PC-9 (cell line): ENCODE measurements at regions not wholly inside any gene's neighbourhood (a gene's known extent, or its start where the extent isn't known, plus 50 kb on each side); places are given as distances from the start of the nearest gene placed in this dataset.

ENCODE experiments used
- BruUV-seq: library from RNA; stranded (reverse); fragments of 400-500 nt; replicated peaks from 2 replicates; lab custom pipeline; 2021; lab: Mats Ljungman, UMichigan
- CTCF ChIA-PET: fragments of 300-600 bp; sonication (Branson Sonifier 250); formaldehyde crosslinking; loops from one replicate; lab custom pipeline; 2022; ENCODE audit warnings: antibody characterized with exemption; lab: Charles Lee
- POLR2A ChIA-PET: fragments of 300-600 bp; sonication (Branson Sonifier 250); formaldehyde crosslinking; loops from one replicate; lab custom pipeline; 2022; ENCODE audit warnings: antibody characterized with exemption; ENCODE audit not compliant: unreplicated experiment; lab: Charles Lee
- DNase-seq, 2 experiments: peaks; one replicate each; pipeline versions ENCODE4 v3.0.0 to v3.0.0-alpha.2; 2015 to 2022; ENCODE audit warnings: mixed read lengths in 1 of 2
- H2AFZ ChIP-seq: fragments of 200-600 bp; sonication (generic); 2 replicates; pipeline ENCODE4 v1.8.1; 2017; ENCODE audit warnings: antibody characterized with exemption
- H3F3A ChIP-seq: fragments of 200-600 bp; sonication (generic); 2 replicates; pipeline ENCODE4 v1.8.1; 2017; ENCODE audit warnings: antibody characterized with exemption, mild to moderate bottlenecking, low read depth; ENCODE audit not compliant: insufficient read depth
- H3K27ac ChIP-seq: fragments of 200-600 bp; sonication (generic); 2 replicates; pipeline ENCODE4 v1.6.1; 2016; ENCODE audit warnings: mixed run types
- H3K27me3 ChIP-seq: fragments of 200-600 bp; sonication (generic); 2 replicates; pipeline ENCODE4 v1.6.1; 2016; ENCODE audit warnings: low read depth, mixed run types; ENCODE audit not compliant: insufficient read depth
- H3K36me3 ChIP-seq: fragments of 200-600 bp; sonication (generic); 2 replicates; pipeline ENCODE4 v1.6.1; 2016; ENCODE audit warnings: low read depth, mixed run types
- H3K4me1 ChIP-seq: fragments of 200-600 bp; sonication (generic); replicated peaks from 2 replicates; pipeline ENCODE4 v1.6.1; 2016; ENCODE audit warnings: mixed run types; ENCODE audit not compliant: insufficient read depth
- H3K4me2 ChIP-seq: fragments of 200-600 bp; sonication (generic); 2 replicates; pipeline ENCODE4 v1.6.1; 2017; ENCODE audit warnings: mixed run types
- H3K4me3 ChIP-seq: fragments of 200-600 bp; sonication (generic); 2 replicates; pipeline ENCODE4 v1.6.1; 2016; ENCODE audit warnings: mixed run types
- H3K79me2 ChIP-seq: fragments of 200-600 bp; sonication (generic); 2 replicates; pipeline ENCODE4 v1.6.1; 2017; ENCODE audit warnings: low read depth, mixed run types
- H3K9me2 ChIP-seq: fragments of 200-600 bp; sonication (generic); 2 replicates; pipeline ENCODE4 v1.8.1; 2017; ENCODE audit warnings: mild to moderate bottlenecking; ENCODE audit not compliant: insufficient read depth
- H3K9me3 ChIP-seq: fragments of 200-600 bp; sonication (generic); 2 replicates; pipeline ENCODE4 v1.8.1; 2016; ENCODE audit warnings: low read depth; ENCODE audit not compliant: insufficient read depth
- H4K20me1 ChIP-seq: fragments of 200-600 bp; sonication (generic); 2 replicates; pipeline ENCODE4 v1.8.1; 2017; ENCODE audit not compliant: insufficient read depth
- CTCF ChIP-seq: fragments of 200-600 bp; sonication (generic); conservative IDR thresholded peaks from 2 replicates; pipeline ENCODE4 v1.6.1; 2017; ENCODE audit warnings: mixed run types, antibody characterized with exemption, mild to moderate bottlenecking, moderate library complexity
- EZH2 ChIP-seq: fragments of 200-600 bp; sonication (generic); IDR thresholded peaks from 2 replicates; pipeline ENCODE4 v1.8.0; 2017; ENCODE audit warnings: antibody characterized with exemption, low read depth
- intact Hi-C: fragments of 100-400 bp; cut with micrococcal nuclease; formaldehyde crosslinking; loops from one replicate; pipeline ENCODE4 v1.10.0; 2022; ENCODE audit not compliant: unreplicated experiment

GRCh38 chr6:22057962-22058361, 238.9 kb downstream of the PRL start:
- H3F3A ChIP-seq: no peaks in the 10 kb centered on the region
- no peaks in the 10 kb centered on the region for H3K9me2 ChIP-seq
- no peaks in the 10 kb centered on the region for H4K20me1 ChIP-seq
- ChIA-PET CTCF (no interaction called here), POLR2A (interaction anchor here (0.6 kb wide), 1 partner anchor 9 kb away, joined by 4 read pairs; no protein-coding TSS in a partner anchor)
- H3K4me1 ChIP-seq: no peaks in the 10 kb centered on the region
- intact Hi-C loops: no loop called here
- no peaks in the 10 kb centered on the region for H3K27me3 ChIP-seq
- no peak overlapping the region for H2AFZ ChIP-seq
- no peak overlapping the region for H3K4me2 ChIP-seq
- H3K27ac ChIP-seq: no peak overlapping the region
- H3K9me3 ChIP-seq: peaks cover 5% of the 10 kb centered on the region; the same call in 1 of the 2 replicates
- H3K36me3 ChIP-seq: no peaks in the 10 kb centered on the region
- no peak overlapping the region for H3K4me3 ChIP-seq
- no peak for DNase-seq
- no TSS peak for BruUV-seq
- H3K79me2 ChIP-seq: no peaks in the 10 kb centered on the region
- TF ChIP-seq CTCF (no peak), EZH2 (no peak)

GRCh38 chr6:22059126-22059525, 237.7 kb downstream of the PRL start:
- Histone ChIP-seq H3K9me2 (no peaks in the 10 kb centered on the region), H3K9me3 (peaks cover 5% of the 10 kb centered on the region; the same call in 1 of the 2 replicates), H2AFZ (no peak overlapping the region), H3K27ac (no peak overlapping the region), H3K79me2 (no peaks in the 10 kb centered on the region), H3K4me3 (no peak overlapping the region), H4K20me1 (no peaks in the 10 kb centered on the region), H3K27me3 (no peaks in the 10 kb centered on the region), H3K4me2 (no peak overlapping the region), H3K36me3 (no peaks in the 10 kb centered on the region), H3K4me1 (no peaks in the 10 kb centered on the region), H3F3A (no peaks in the 10 kb centered on the region)
- ChIA-PET CTCF (no interaction called here), POLR2A (no interaction called here)
- BruUV-seq: no TSS peak
- TF ChIP-seq EZH2: no peak
- no peak for TF ChIP-seq CTCF
- intact Hi-C loops: no loop called here
- no peak for DNase-seq

- H3K9me3 ChIP-seq: peaks cover 5% of the 10 kb centered on the region; the same call in 1 of the 2 replicates
- CTCF ChIA-PET: interaction anchor here (0.5 kb wide), 1 partner anchor 181 kb away, joined by 4 read pairs; no protein-coding TSS in a partner anchor
- H3K4me1 ChIP-seq: no peaks in the 10 kb centered on the region
- POLR2A ChIA-PET: no interaction called here
- no peak overlapping the region for H3K27ac ChIP-seq
- no peaks in the 10 kb centered on the region for H3F3A ChIP-seq
- no peaks in the 10 kb centered on the region for H3K36me3 ChIP-seq
- no peaks in the 10 kb centered on the region for H3K79me2 ChIP-seq
- no peaks in the 10 kb centered on the region for H4K20me1 ChIP-seq
- no peaks in the 10 kb centered on the region for H3K9me2 ChIP-seq
- no peaks in the 10 kb centered on the region for H3K27me3 ChIP-seq
- no TSS peak for BruUV-seq
- DNase-seq: no peak
- no peak overlapping the region for H3K4me2 ChIP-seq
- no peak overlapping the region for H2AFZ ChIP-seq
- intact Hi-C loops: no loop called here
- H3K4me3 ChIP-seq: no peak overlapping the region
- TF ChIP-seq EZH2: no peak
- no peak for TF ChIP-seq CTCF
Measured at GRCh38 chr6:22059946-22060345, 236.9 kb downstream of the PRL start.
